Neural cell (in vitro differentiated cells): ENCODE measurements at regions not wholly inside any gene's neighbourhood (a gene's known extent, or its start where the extent isn't known, plus 50 kb on each side); places are given as distances from the start of the nearest gene placed in this dataset.

Source experiments
- H2AFZ ChIP-seq: fragments of 200-600, 300-800 bp; sonication (generic), shearing (Covaris generic); 2 replicates; pipeline ENCODE4 v1.6.0; 2014; ENCODE audit warnings: low read depth, mild to moderate bottlenecking, antibody characterized with exemption, low read length, moderate library complexity
- H3F3A ChIP-seq: fragments of 200-600 bp; shearing (Covaris generic); 2 replicates; pipeline ENCODE4 v1.6.1; 2016; ENCODE audit warnings: mild to moderate bottlenecking, moderate library complexity, mixed read lengths, antibody characterized with exemption, low read length; ENCODE audit not compliant: insufficient read depth, poor library complexity, severe bottlenecking
- H3K27ac ChIP-seq: fragments of 200-600, 300-800 bp; sonication (generic), shearing (Covaris generic); 2 replicates; pipeline ENCODE4 v1.5.1; 2014; ENCODE audit warnings: mild to moderate bottlenecking, low read length, moderate library complexity
- H3K27me3 ChIP-seq: fragments of 300-800, 200-600 bp; sonication (generic), shearing (Covaris generic); 2 replicates; pipeline ENCODE4 v1.6.0; 2014; ENCODE audit warnings: mild to moderate bottlenecking, low read depth, low read length, moderate library complexity; ENCODE audit not compliant: insufficient read depth
- H3K36me3 ChIP-seq: fragments of 300-800, 200-600 bp; sonication (generic), shearing (Covaris generic); 2 replicates; pipeline ENCODE4 v1.5.1; 2014; ENCODE audit warnings: mild to moderate bottlenecking, antibody characterized with exemption, low read length, moderate library complexity; ENCODE audit not compliant: insufficient read depth
- H3K4me2 ChIP-seq: fragments of 300-800, 200-600 bp; sonication (generic), shearing (Covaris generic); 2 replicates; pipeline ENCODE4 v1.6.0; 2014; ENCODE audit warnings: mild to moderate bottlenecking, low read length
- H3K4me3 ChIP-seq: fragments of 300-800, 200-600 bp; sonication (generic), shearing (Covaris generic); 2 replicates; pipeline ENCODE4 v1.5.1; 2014; ENCODE audit warnings: mild to moderate bottlenecking, low read length, moderate library complexity
- H3K79me2 ChIP-seq: fragments of 200-600 bp; shearing (Covaris generic); replicated peaks from 2 replicates; pipeline ENCODE4 v1.6.0; 2014; ENCODE audit warnings: mild to moderate bottlenecking, low read length, moderate library complexity; ENCODE audit not compliant: insufficient read depth
- H3K9ac ChIP-seq: fragments of 300-800, 200-600 bp; sonication (generic), shearing (Covaris generic); 2 replicates; pipeline ENCODE4 v1.6.1; 2016; ENCODE audit warnings: mild to moderate bottlenecking, low read length, mixed read lengths
- H3K9me2 ChIP-seq: fragments of 200-600 bp; shearing (Covaris generic); 2 replicates; pipeline ENCODE4 v1.6.1; 2016; ENCODE audit warnings: mild to moderate bottlenecking, low read length, mixed read lengths; ENCODE audit not compliant: insufficient read depth
- H3K9me3 ChIP-seq: fragments of 200-600, 300-800 bp; sonication (generic), shearing (Covaris generic); 2 replicates; pipeline ENCODE4 v1.6.1; 2016; ENCODE audit warnings: mild to moderate bottlenecking, mixed run types, low read length, moderate library complexity, mixed read lengths
- H4K20me1 ChIP-seq: fragments of 200-600 bp; shearing (Covaris generic); 2 replicates; pipeline ENCODE4 v1.6.1; 2016; ENCODE audit warnings: mild to moderate bottlenecking, mixed run types; ENCODE audit not compliant: insufficient read depth
- EP300 ChIP-seq: fragments of 450-650 bp; conservative IDR thresholded peaks from 2 replicates; pipeline ENCODE4 v1.6.1; 2014; ENCODE audit warnings: antibody characterized with exemption, mild to moderate bottlenecking, moderate library complexity; ENCODE audit not compliant: poor library complexity, severe bottlenecking
- EZH2 ChIP-seq: fragments of 200-600, 300-800 bp; shearing (Covaris generic), sonication (generic); IDR thresholded peaks from 2 replicates; pipeline ENCODE4 v1.6.1; 2014; ENCODE audit warnings: antibody characterized with exemption, low read length, borderline replicate concordance, mild to moderate bottlenecking; ENCODE audit not compliant: insufficient read depth, poor library complexity, severe bottlenecking
- MXI1 ChIP-seq: fragments of 450-650 bp; conservative IDR thresholded peaks from 2 replicates; pipeline ENCODE4 v1.6.1; 2014; ENCODE audit warnings: antibody characterized with exemption, mild to moderate bottlenecking; ENCODE audit not compliant: poor library complexity, severe bottlenecking
- POLR2AphosphoS5 ChIP-seq: IDR thresholded peaks from 2 replicates; pipeline ENCODE4 v1.6.1; 2012
- RAD21 ChIP-seq: fragments of 450-650 bp; conservative IDR thresholded peaks from 2 replicates; pipeline ENCODE4 v1.6.1; 2014; ENCODE audit warnings: antibody characterized with exemption, mild to moderate bottlenecking, moderate library complexity
- SMC3 ChIP-seq: fragments of 450-650 bp; conservative IDR thresholded peaks from 2 replicates; pipeline ENCODE4 v1.6.1; 2014; ENCODE audit warnings: antibody characterized with exemption, mild to moderate bottlenecking, moderate library complexity; ENCODE audit not compliant: poor library complexity
- TAF1 ChIP-seq: IDR thresholded peaks from 2 replicates; pipeline ENCODE4 v1.6.1; 2012; ENCODE audit warnings: low read depth
- TF ChIP-seq, protein P1 (sequence below): IDR thresholded peaks from 2 replicates; pipeline ENCODE4 v1.6.1; 2012; ENCODE audit warnings: borderline replicate concordance
- TF ChIP-seq, protein P2 (sequence below): fragments of 450-650 bp; IDR thresholded peaks from 2 replicates; pipeline ENCODE4 v1.5.1; 2014; ENCODE audit warnings: antibody characterized with exemption, mild to moderate bottlenecking, moderate library complexity; ENCODE audit not compliant: poor library complexity, severe bottlenecking

DNA sequence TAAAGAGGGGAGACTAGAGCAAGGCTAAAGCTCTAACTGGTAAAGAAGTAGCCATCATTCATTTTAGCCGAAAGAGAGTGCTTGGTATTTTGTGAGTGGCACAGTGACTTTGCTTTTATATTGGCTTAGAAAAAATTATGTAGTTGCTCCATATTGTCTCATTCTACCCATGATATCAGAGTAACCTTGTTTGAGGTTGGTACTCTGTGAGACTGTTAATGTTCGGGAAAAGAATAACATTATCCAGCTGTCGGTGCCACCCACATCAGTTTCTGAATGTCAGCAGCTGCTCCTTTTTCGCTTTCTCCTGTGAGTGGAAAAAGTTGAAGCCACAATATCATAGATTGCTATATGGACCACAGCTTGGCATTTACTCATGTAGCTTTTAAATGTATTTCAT is 376.4 kb upstream of the KCNN2 start:
- no peaks in the 10 kb centered on the region for H3K36me3 ChIP-seq
- no peak for TF ChIP-seq EZH2
- no peak for TF ChIP-seq RAD21
- TF ChIP-seq SMC3: no peak
- no peak for TF ChIP-seq POLR2AphosphoS5
- no peaks in the 10 kb centered on the region for H4K20me1 ChIP-seq
- H3K9me2 ChIP-seq: no peaks in the 10 kb centered on the region
- H3K4me3 ChIP-seq: no peak overlapping the region
- H3K27ac ChIP-seq: no peak overlapping the region
- H3K9me3 ChIP-seq: no peaks in the 10 kb centered on the region
- H2AFZ ChIP-seq: no peak overlapping the region
- no peak overlapping the region for H3K4me2 ChIP-seq
- no peaks in the 10 kb centered on the region for H3K27me3 ChIP-seq
- H3K79me2 ChIP-seq: no peaks in the 10 kb centered on the region
- H3K9ac ChIP-seq: no peak overlapping the region
- no peaks in the 10 kb centered on the region for H3F3A ChIP-seq

DNA sequence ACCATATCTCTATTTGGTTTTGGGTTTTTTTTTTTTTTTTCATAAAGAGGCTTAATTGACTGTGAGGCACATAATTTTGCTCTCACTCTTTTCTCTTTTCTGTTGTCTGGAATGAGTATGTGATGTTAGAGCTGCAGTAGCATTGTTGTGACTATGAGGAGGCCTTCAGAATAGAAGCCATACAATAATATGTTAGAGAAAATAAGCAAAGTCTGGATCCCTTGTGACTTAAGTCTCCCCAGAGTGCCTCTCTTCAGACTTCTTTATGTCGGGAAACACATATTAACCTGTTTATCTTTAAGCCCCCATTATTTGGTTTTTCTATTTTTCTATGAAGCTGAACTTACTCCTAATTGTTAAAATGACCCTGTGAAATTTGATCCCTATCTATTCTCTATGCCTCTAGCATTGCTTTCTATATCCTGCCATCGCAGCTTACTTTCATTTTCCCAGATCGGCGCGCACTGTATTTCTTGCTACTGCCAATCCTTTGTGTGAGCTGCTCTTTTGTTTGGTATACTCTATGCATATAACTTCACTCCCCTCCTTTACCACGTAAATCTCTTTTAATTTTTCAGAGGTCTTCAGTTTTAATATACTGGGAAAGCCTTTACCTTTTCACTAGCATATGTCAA is 372.5 kb upstream of the KCNN2 start:
- H2AFZ ChIP-seq: no peak overlapping the region
- no peaks in the 10 kb centered on the region for H3K9me3 ChIP-seq

More for the DNA sequence above, 372.5 kb upstream of the KCNN2 start:
- no peak overlapping the region for H3K4me2 ChIP-seq
- H3K27ac ChIP-seq: no peak overlapping the region
- no peaks in the 10 kb centered on the region for H3K27me3 ChIP-seq
- H3K4me3 ChIP-seq: no peak overlapping the region
- TF ChIP-seq POLR2AphosphoS5 (no peak), MXI1 (no peak), TAF1 (no peak), EZH2 (no peak), RAD21 (no peak), SMC3 (no peak), EP300 (no peak)
- TF ChIP-seq, protein P1, sequence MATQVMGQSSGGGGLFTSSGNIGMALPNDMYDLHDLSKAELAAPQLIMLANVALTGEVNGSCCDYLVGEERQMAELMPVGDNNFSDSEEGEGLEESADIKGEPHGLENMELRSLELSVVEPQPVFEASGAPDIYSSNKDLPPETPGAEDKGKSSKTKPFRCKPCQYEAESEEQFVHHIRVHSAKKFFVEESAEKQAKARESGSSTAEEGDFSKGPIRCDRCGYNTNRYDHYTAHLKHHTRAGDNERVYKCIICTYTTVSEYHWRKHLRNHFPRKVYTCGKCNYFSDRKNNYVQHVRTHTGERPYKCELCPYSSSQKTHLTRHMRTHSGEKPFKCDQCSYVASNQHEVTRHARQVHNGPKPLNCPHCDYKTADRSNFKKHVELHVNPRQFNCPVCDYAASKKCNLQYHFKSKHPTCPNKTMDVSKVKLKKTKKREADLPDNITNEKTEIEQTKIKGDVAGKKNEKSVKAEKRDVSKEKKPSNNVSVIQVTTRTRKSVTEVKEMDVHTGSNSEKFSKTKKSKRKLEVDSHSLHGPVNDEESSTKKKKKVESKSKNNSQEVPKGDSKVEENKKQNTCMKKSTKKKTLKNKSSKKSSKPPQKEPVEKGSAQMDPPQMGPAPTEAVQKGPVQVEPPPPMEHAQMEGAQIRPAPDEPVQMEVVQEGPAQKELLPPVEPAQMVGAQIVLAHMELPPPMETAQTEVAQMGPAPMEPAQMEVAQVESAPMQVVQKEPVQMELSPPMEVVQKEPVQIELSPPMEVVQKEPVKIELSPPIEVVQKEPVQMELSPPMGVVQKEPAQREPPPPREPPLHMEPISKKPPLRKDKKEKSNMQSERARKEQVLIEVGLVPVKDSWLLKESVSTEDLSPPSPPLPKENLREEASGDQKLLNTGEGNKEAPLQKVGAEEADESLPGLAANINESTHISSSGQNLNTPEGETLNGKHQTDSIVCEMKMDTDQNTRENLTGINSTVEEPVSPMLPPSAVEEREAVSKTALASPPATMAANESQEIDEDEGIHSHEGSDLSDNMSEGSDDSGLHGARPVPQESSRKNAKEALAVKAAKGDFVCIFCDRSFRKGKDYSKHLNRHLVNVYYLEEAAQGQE: no peak
- TF ChIP-seq, protein P2, sequence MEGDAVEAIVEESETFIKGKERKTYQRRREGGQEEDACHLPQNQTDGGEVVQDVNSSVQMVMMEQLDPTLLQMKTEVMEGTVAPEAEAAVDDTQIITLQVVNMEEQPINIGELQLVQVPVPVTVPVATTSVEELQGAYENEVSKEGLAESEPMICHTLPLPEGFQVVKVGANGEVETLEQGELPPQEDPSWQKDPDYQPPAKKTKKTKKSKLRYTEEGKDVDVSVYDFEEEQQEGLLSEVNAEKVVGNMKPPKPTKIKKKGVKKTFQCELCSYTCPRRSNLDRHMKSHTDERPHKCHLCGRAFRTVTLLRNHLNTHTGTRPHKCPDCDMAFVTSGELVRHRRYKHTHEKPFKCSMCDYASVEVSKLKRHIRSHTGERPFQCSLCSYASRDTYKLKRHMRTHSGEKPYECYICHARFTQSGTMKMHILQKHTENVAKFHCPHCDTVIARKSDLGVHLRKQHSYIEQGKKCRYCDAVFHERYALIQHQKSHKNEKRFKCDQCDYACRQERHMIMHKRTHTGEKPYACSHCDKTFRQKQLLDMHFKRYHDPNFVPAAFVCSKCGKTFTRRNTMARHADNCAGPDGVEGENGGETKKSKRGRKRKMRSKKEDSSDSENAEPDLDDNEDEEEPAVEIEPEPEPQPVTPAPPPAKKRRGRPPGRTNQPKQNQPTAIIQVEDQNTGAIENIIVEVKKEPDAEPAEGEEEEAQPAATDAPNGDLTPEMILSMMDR: no peak
- H3K36me3 ChIP-seq: no peaks in the 10 kb centered on the region
- no peaks in the 10 kb centered on the region for H4K20me1 ChIP-seq
- H3K9me2 ChIP-seq: no peaks in the 10 kb centered on the region
- H3F3A ChIP-seq: no peaks in the 10 kb centered on the region
- H3K79me2 ChIP-seq: no peaks in the 10 kb centered on the region
- no peak overlapping the region for H3K9ac ChIP-seq
